ENCODE measurements at regions not wholly inside any gene's neighbourhood (a gene's known extent, or its start where the extent isn't known, plus 50 kb on each side); places are given as distances from the start of the nearest gene placed in this dataset.

GRCh38 chr10:130963052-130963393, 348.5 kb downstream of the TCERG1L start:
- TF ChIP-seq POLR2A (IDR thresholded peaks at IDR 0.05) (no peak), CTCF (IDR thresholded peaks at IDR 0.05 in 4 of 5, conservative IDR thresholded peaks at IDR 0.05 in 1 of 5) (no peak)
